SK-N-SH (cell line): ENCODE measurements at regions not wholly inside any gene's neighbourhood (a gene's known extent, or its start where the extent isn't known, plus 50 kb on each side); places are given as distances from the start of the nearest gene placed in this dataset.

Experiments used
- GABPA ChIP-seq: IDR thresholded peaks from 2 replicates; pipeline ENCODE4 v1.4.0; 2012; ENCODE audit warnings: low read depth, mild to moderate bottlenecking
- MXI1 ChIP-seq: IDR thresholded peaks from 2 replicates; pipeline ENCODE4 v1.6.1; 2012; ENCODE audit warnings: mild to moderate bottlenecking, low read depth, low read length, improper control_type of control experiment
- POLR2AphosphoS5 ChIP-seq: IDR thresholded peaks from 2 replicates; pipeline ENCODE4 v1.6.1; 2012; ENCODE audit warnings: low read depth, low read length
- RXRA ChIP-seq: IDR thresholded peaks from 2 replicates; pipeline ENCODE4 v1.4.0; 2012; ENCODE audit warnings: low read depth, mild to moderate bottlenecking, borderline replicate concordance
- SIN3A ChIP-seq: IDR thresholded peaks from 2 replicates; pipeline ENCODE4 v1.6.1; 2012; ENCODE audit warnings: low read depth, mild to moderate bottlenecking, low read length, moderate library complexity, borderline replicate concordance
- TAF1 ChIP-seq: IDR thresholded peaks from 2 replicates; pipeline ENCODE4 v1.6.1; 2012; ENCODE audit warnings: low read depth, mild to moderate bottlenecking, low read length, moderate library complexity, borderline replicate concordance
- TF ChIP-seq, protein P1 (sequence below): IDR thresholded peaks from 2 replicates; pipeline ENCODE4 v1.4.0; 2012; ENCODE audit warnings: low read depth

DNA sequence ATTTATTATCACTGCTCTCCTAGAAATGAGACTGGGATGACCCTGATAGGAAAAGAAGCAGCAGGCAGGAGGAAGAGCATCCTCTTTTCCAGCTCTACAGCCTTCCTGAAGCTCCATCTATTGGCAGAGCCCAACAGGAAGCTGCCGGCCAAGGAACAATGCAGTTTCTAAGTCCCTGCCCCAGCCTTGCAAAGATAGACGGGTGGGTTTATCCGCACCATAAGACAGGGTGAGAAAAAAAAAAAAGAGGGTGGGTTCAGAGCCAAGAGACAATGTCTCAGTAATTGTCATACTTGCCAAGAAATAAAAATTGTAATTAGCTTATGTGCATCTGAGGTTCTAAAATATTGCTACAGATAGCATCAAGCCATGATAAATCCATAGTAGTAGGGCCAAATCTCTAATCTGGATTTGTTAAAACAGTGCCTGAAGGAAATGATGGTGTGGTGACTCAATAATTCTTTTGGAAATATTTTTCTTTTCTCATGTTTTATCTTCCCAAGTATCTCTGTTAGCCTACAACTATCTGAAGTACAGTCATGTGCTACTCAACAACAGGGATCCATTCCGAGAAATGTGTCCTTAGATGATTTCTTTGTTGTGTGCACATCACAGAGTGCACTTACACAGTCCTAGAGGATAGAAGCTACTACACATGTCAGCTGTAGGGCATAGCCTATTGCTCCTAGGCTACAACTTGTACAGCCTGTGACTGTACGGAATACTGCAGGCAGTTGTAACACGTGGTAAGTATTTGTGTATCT lies 242.9 kb upstream of the CXCL12 start:
- TF ChIP-seq GABPA (no peak), POLR2AphosphoS5 (no peak), TAF1 (no peak), MXI1 (no peak), RXRA (no peak), SIN3A (no peak)
- TF ChIP-seq, protein P1, sequence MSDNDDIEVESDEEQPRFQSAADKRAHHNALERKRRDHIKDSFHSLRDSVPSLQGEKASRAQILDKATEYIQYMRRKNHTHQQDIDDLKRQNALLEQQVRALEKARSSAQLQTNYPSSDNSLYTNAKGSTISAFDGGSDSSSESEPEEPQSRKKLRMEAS, result no peak
